GM19467 (cell line): ENCODE measurements at regions not wholly inside any gene's neighbourhood (a gene's known extent, or its start where the extent isn't known, plus 50 kb on each side); places are given as distances from the start of the nearest gene placed in this dataset.

Experiments used
- ATAC-seq: cut with Tn5 transposase; IDR thresholded peaks from one replicate; pipeline ENCODE4 v1.9.1; 2021; ENCODE audit warnings: mild to moderate bottlenecking, moderate library complexity; ENCODE audit not compliant: unreplicated experiment

GRCh38 chr12:127548123-127548553 is 718.8 kb upstream of the TMEM132C start:
- ATAC-seq, result no peak

- no peak for ATAC-seq
Observed at GRCh38 chr12:127550271-127550670, 716.7 kb upstream of the TMEM132C start.

GRCh38 chr12:127552838-127553237 is 714.1 kb upstream of the TMEM132C start:
- ATAC-seq, result no peak

- no peak for ATAC-seq
Observed at GRCh38 chr12:127555071-127555470, 711.9 kb upstream of the TMEM132C start.

GRCh38 chr12:127556231-127556886 is 710.6 kb upstream of the TMEM132C start:
- ATAC-seq, result no peak

GRCh38 chr12:127558361-127558760 is 708.6 kb upstream of the TMEM132C start:
- ATAC-seq, result no peak

- peak; percentile 87 for ATAC-seq
Observed at GRCh38 chr12:127559349-127560040, 707.5 kb upstream of the TMEM132C start.

- ATAC-seq, result no peak
Observed at GRCh38 chr12:127560041-127560478, 706.9 kb upstream of the TMEM132C start.

GRCh38 chr12:127562816-127563215 is 704.2 kb upstream of the TMEM132C start:
- ATAC-seq, result no peak

GRCh38 chr12:127565241-127565640 is 701.7 kb upstream of the TMEM132C start:
- no peak for ATAC-seq

GRCh38 chr12:127567531-127567930 is 699.4 kb upstream of the TMEM132C start:
- no peak for ATAC-seq

GRCh38 chr12:127570387-127570786 is 696.6 kb upstream of the TMEM132C start:
- ATAC-seq, result no peak

- no peak for ATAC-seq
Observed at GRCh38 chr12:127570793-127571360, 696.1 kb upstream of the TMEM132C start.

- ATAC-seq, result no peak
Observed at GRCh38 chr12:127571578-127571977, 695.4 kb upstream of the TMEM132C start.

GRCh38 chr12:127579446-127579845 is 687.5 kb upstream of the TMEM132C start:
- ATAC-seq, result no peak

GRCh38 chr12:127582074-127582473 is 684.9 kb upstream of the TMEM132C start:
- ATAC-seq, result no peak

GRCh38 chr12:127583041-127583440 is 683.9 kb upstream of the TMEM132C start:
- no peak for ATAC-seq

GRCh38 chr12:127588249-127588648 is 678.7 kb upstream of the TMEM132C start:
- no peak for ATAC-seq

GRCh38 chr12:127589541-127589940 is 677.4 kb upstream of the TMEM132C start:
- no peak for ATAC-seq

GRCh38 chr12:127590868-127591267 is 676.1 kb upstream of the TMEM132C start:
- ATAC-seq, result no peak

- no peak for ATAC-seq
Observed at GRCh38 chr12:127592245-127592644, 674.7 kb upstream of the TMEM132C start.

- ATAC-seq, result no peak
Observed at GRCh38 chr12:127594351-127594970, 672.5 kb upstream of the TMEM132C start.
